HUES6 (cell line): ENCODE measurements at regions not wholly inside any gene's neighbourhood (a gene's known extent, or its start where the extent isn't known, plus 50 kb on each side); places are given as distances from the start of the nearest gene placed in this dataset.

Experiments used
- H3K27ac ChIP-seq: 2 replicates; pipeline ENCODE4 v1.7.0; 2013; ENCODE audit warnings: low read depth, mild to moderate bottlenecking, low read length, inconsistent platforms
- H3K27me3 ChIP-seq: 2 replicates; pipeline ENCODE4 v1.6.1; 2013; ENCODE audit warnings: low read length; ENCODE audit not compliant: control insufficient read depth, insufficient read depth
- H3K36me3 ChIP-seq: 2 replicates; pipeline ENCODE4 v1.6.1; 2013; ENCODE audit warnings: low read length; ENCODE audit not compliant: control insufficient read depth, insufficient read depth
- H3K4me1 ChIP-seq: 2 replicates; pipeline ENCODE4 v1.6.1; 2013; ENCODE audit warnings: low read length; ENCODE audit not compliant: control insufficient read depth, insufficient read depth
- H3K4me3 ChIP-seq: 2 replicates; pipeline ENCODE4 v1.5.1; 2013; ENCODE audit warnings: low read depth, low read length
- H3K9ac ChIP-seq: one replicate; pipeline ENCODE4 v1.6.1; 2013; ENCODE audit warnings: mild to moderate bottlenecking, low read length
- H3K9me3 ChIP-seq: 2 replicates; pipeline ENCODE4 v1.6.1; 2013; ENCODE audit warnings: low read depth, low read length; ENCODE audit not compliant: control insufficient read depth, insufficient read depth

- Histone ChIP-seq H3K36me3 (no peaks in the 10 kb centered on the region), H3K9ac (no peak overlapping the region), H3K4me3 (no peak overlapping the region), H3K27ac (no peak overlapping the region), H3K4me1 (no peaks in the 10 kb centered on the region), H3K9me3 (no peaks in the 10 kb centered on the region), H3K27me3 (no peaks in the 10 kb centered on the region)
These were observed 124.0 kb upstream of the PJA2 start for GRCh38 chr5:109533751-109534272.

GRCh38 chr5:109532773-109533364 is 123.1 kb upstream of the PJA2 start:
- no peaks in the 10 kb centered on the region for H3K36me3 ChIP-seq
- no peaks in the 10 kb centered on the region for H3K27me3 ChIP-seq
- no peaks in the 10 kb centered on the region for H3K9me3 ChIP-seq
- H3K9ac ChIP-seq, result no peak overlapping the region
- H3K27ac ChIP-seq, result no peak overlapping the region
- no peak overlapping the region for H3K4me3 ChIP-seq
- no peaks in the 10 kb centered on the region for H3K4me1 ChIP-seq

- no peaks in the 10 kb centered on the region for H3K9me3 ChIP-seq
- H3K4me1 ChIP-seq, result no peaks in the 10 kb centered on the region
- no peak overlapping the region for H3K27ac ChIP-seq
- no peak overlapping the region for H3K4me3 ChIP-seq
- no peaks in the 10 kb centered on the region for H3K27me3 ChIP-seq
- no peaks in the 10 kb centered on the region for H3K36me3 ChIP-seq
- no peak overlapping the region for H3K9ac ChIP-seq
These were observed 121.5 kb upstream of the PJA2 start for GRCh38 chr5:109531262-109531661.

GRCh38 chr5:109529987-109530386 is 120.2 kb upstream of the PJA2 start:
- Histone ChIP-seq H3K27ac (no peak overlapping the region), H3K9ac (no peak overlapping the region), H3K9me3 (no peaks in the 10 kb centered on the region), H3K4me3 (no peak overlapping the region), H3K36me3 (no peaks in the 10 kb centered on the region), H3K4me1 (no peaks in the 10 kb centered on the region), H3K27me3 (no peaks in the 10 kb centered on the region)

- Histone ChIP-seq H3K36me3 (no peaks in the 10 kb centered on the region), H3K27ac (no peak overlapping the region), H3K4me1 (no peaks in the 10 kb centered on the region), H3K9ac (no peak overlapping the region), H3K27me3 (no peaks in the 10 kb centered on the region), H3K9me3 (no peaks in the 10 kb centered on the region), H3K4me3 (no peak overlapping the region)
These were observed 119.7 kb upstream of the PJA2 start for GRCh38 chr5:109529520-109529919.

- no peak overlapping the region for H3K4me3 ChIP-seq
- H3K27ac ChIP-seq, result no peak overlapping the region
- H3K36me3 ChIP-seq, result no peaks in the 10 kb centered on the region
- H3K4me1 ChIP-seq, result no peaks in the 10 kb centered on the region
- no peaks in the 10 kb centered on the region for H3K9me3 ChIP-seq
- no peak overlapping the region for H3K9ac ChIP-seq
- H3K27me3 ChIP-seq, result no peaks in the 10 kb centered on the region
These were observed 114.8 kb upstream of the PJA2 start for GRCh38 chr5:109524555-109524954.

- no peak overlapping the region for H3K9ac ChIP-seq
- H3K4me3 ChIP-seq, result no peak overlapping the region
- H3K36me3 ChIP-seq, result no peaks in the 10 kb centered on the region
- H3K4me1 ChIP-seq, result no peaks in the 10 kb centered on the region
- H3K27ac ChIP-seq, result no peak overlapping the region
- no peaks in the 10 kb centered on the region for H3K9me3 ChIP-seq
- H3K27me3 ChIP-seq, result no peaks in the 10 kb centered on the region
These were observed 114.3 kb upstream of the PJA2 start for GRCh38 chr5:109524026-109524425.

GRCh38 chr5:109522404-109522803 is 112.6 kb upstream of the PJA2 start:
- Histone ChIP-seq H3K36me3 (no peaks in the 10 kb centered on the region), H3K9me3 (no peaks in the 10 kb centered on the region), H3K4me1 (no peaks in the 10 kb centered on the region), H3K9ac (no peak overlapping the region), H3K4me3 (no peak overlapping the region), H3K27me3 (no peaks in the 10 kb centered on the region), H3K27ac (no peak overlapping the region)

GRCh38 chr5:109519416-109519815 is 109.6 kb upstream of the PJA2 start:
- Histone ChIP-seq H3K4me1 (no peaks in the 10 kb centered on the region), H3K9ac (no peak overlapping the region), H3K36me3 (no peaks in the 10 kb centered on the region), H3K9me3 (no peaks in the 10 kb centered on the region), H3K27ac (no peak overlapping the region), H3K4me3 (no peak overlapping the region), H3K27me3 (no peaks in the 10 kb centered on the region)

- no peaks in the 10 kb centered on the region for H3K9me3 ChIP-seq
- H3K4me1 ChIP-seq, result no peaks in the 10 kb centered on the region
- no peak overlapping the region for H3K4me3 ChIP-seq
- H3K27ac ChIP-seq, result no peak overlapping the region
- no peaks in the 10 kb centered on the region for H3K27me3 ChIP-seq
- no peak overlapping the region for H3K9ac ChIP-seq
- no peaks in the 10 kb centered on the region for H3K36me3 ChIP-seq
These were observed 106.6 kb upstream of the PJA2 start for GRCh38 chr5:109516390-109516789.

GRCh38 chr5:109511980-109512734 is 102.4 kb upstream of the PJA2 start:
- Histone ChIP-seq H3K4me3 (no peak overlapping the region), H3K36me3 (no peaks in the 10 kb centered on the region), H3K9me3 (no peaks in the 10 kb centered on the region), H3K9ac (no peak overlapping the region), H3K4me1 (no peaks in the 10 kb centered on the region), H3K27ac (no peak overlapping the region), H3K27me3 (no peaks in the 10 kb centered on the region)
